ENCODE measurements at regions not wholly inside any gene's neighbourhood (a gene's known extent, or its start where the extent isn't known, plus 50 kb on each side); places are given as distances from the start of the nearest gene placed in this dataset.

DNA sequence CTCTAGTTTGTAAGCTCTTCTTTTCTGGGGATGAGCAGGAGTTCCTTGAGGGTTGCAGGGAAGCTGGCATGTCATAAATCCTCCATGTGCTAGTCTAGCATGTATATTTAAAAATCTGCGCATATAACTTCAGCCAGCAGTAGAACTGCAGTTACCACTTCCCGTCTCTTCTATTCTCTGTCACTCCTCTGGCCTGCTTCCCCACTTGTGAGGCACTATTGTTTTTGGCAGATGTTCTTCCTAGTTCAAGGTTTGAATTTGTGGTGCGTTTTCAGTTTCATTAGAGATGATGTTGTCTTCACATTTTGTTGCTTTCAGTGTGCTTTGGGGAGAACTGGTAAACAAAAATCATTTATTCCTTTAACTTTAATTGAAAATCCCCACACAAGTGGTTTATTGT lies 169.1 kb upstream of the ZPLD1 start:
- TF ChIP-seq, protein P1, sequence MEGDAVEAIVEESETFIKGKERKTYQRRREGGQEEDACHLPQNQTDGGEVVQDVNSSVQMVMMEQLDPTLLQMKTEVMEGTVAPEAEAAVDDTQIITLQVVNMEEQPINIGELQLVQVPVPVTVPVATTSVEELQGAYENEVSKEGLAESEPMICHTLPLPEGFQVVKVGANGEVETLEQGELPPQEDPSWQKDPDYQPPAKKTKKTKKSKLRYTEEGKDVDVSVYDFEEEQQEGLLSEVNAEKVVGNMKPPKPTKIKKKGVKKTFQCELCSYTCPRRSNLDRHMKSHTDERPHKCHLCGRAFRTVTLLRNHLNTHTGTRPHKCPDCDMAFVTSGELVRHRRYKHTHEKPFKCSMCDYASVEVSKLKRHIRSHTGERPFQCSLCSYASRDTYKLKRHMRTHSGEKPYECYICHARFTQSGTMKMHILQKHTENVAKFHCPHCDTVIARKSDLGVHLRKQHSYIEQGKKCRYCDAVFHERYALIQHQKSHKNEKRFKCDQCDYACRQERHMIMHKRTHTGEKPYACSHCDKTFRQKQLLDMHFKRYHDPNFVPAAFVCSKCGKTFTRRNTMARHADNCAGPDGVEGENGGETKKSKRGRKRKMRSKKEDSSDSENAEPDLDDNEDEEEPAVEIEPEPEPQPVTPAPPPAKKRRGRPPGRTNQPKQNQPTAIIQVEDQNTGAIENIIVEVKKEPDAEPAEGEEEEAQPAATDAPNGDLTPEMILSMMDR (IDR thresholded peaks at IDR 0.05) = no peak
- no peak for TF ChIP-seq POLR2A (IDR thresholded peaks at IDR 0.05)
